ENCODE measurements at regions not wholly inside any gene's neighbourhood (a gene's known extent, or its start where the extent isn't known, plus 50 kb on each side); places are given as distances from the start of the nearest gene placed in this dataset.
"Not testable (repeated sequence)": the region's sequence is repeated elsewhere in the genome, so short reads cannot be mapped to it uniquely, and the experiment has no call there.

GRCh38 chr11:13782390-13783075 lies 114.1 kb downstream of the FAR1 start:
- DNase-seq = peak; percentile 78

- peak; percentile 16 for DNase-seq
These were observed 116.0 kb downstream of the FAR1 start for GRCh38 chr11:13784441-13784840.

- peak; percentile 76 for DNase-seq
These were observed 116.4 kb downstream of the FAR1 start for GRCh38 chr11:13784855-13785254.

GRCh38 chr11:13786688-13787087 lies 118.2 kb downstream of the FAR1 start:
- DNase-seq = no peak

GRCh38 chr11:13797616-13798015 lies 129.1 kb downstream of the FAR1 start:
- not testable (repeated sequence) for DNase-seq

- no peak for DNase-seq
These were observed 132.4 kb downstream of the FAR1 start for GRCh38 chr11:13800901-13801300.

GRCh38 chr11:13818325-13818724 lies 144.2 kb upstream of the SPON1 start:
- no peak for DNase-seq

- no peak for DNase-seq
These were observed 135.8 kb upstream of the SPON1 start for GRCh38 chr11:13826505-13827278.

- peak; percentile 97 for DNase-seq
These were observed 130.8 kb upstream of the SPON1 start for GRCh38 chr11:13831696-13832095.

GRCh38 chr11:13834463-13834862 lies 128.1 kb upstream of the SPON1 start:
- peak; percentile 45 for DNase-seq

GRCh38 chr11:13836666-13837065 lies 125.9 kb upstream of the SPON1 start:
- no peak for DNase-seq

GRCh38 chr11:13837286-13837685 lies 125.2 kb upstream of the SPON1 start:
- no peak for DNase-seq

- DNase-seq = no peak
These were observed 121.1 kb upstream of the SPON1 start for GRCh38 chr11:13841393-13841792.

- DNase-seq = no peak
These were observed 114.5 kb upstream of the SPON1 start for GRCh38 chr11:13848031-13848430.

GRCh38 chr11:13850231-13851005 lies 112.1 kb upstream of the SPON1 start:
- DNase-seq = peak; percentile 68

GRCh38 chr11:13851691-13852090 lies 110.8 kb upstream of the SPON1 start:
- DNase-seq = no peak

- DNase-seq = no peak
These were observed 110.0 kb upstream of the SPON1 start for GRCh38 chr11:13852481-13852880.

- DNase-seq = no peak
These were observed 104.7 kb upstream of the SPON1 start for GRCh38 chr11:13857828-13858227.

GRCh38 chr11:13859892-13860291 lies 102.6 kb upstream of the SPON1 start:
- no peak for DNase-seq

GRCh38 chr11:13861411-13861810 lies 101.1 kb upstream of the SPON1 start:
- DNase-seq = no peak

GRCh38 chr11:13862845-13863392 lies 99.6 kb upstream of the SPON1 start:
- no peak for DNase-seq

GRCh38 chr11:13868710-13869397 lies 93.7 kb upstream of the SPON1 start:
- no peak for DNase-seq
